Kidney tubule cell (primary cell): ENCODE measurements at regions not wholly inside any gene's neighbourhood (a gene's known extent, or its start where the extent isn't known, plus 50 kb on each side); places are given as distances from the start of the nearest gene placed in this dataset.

Source experiments
- DNase-seq: peaks from one replicate; pipeline ENCODE4 v3.0.0-alpha.2; 2018; ENCODE audit warnings: low spot score

GRCh38 chr10:78162853-78163252 is 129.2 kb downstream of the RPS24 start:
- DNase-seq: peak; percentile 57

DNA sequence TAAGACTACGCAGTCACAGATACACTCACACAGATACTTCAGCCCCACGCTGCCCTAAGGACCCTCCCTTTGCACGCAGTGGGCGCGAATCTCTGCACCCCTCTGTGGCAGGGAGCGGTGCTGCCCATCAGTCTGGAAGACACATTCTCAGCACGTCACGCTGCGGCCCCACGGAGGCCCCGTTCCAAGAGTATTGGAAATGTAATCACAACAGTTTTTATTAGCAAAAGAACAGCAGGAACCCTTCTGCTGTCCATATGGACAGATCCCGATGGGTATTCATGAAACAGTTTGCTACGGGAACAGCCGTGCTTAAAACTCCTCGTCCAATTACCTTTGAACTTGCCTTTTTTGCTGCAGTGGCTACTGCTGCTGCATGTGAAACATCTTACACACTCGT is 131.0 kb downstream of the RPS24 start:
- DNase-seq: no peak

DNA sequence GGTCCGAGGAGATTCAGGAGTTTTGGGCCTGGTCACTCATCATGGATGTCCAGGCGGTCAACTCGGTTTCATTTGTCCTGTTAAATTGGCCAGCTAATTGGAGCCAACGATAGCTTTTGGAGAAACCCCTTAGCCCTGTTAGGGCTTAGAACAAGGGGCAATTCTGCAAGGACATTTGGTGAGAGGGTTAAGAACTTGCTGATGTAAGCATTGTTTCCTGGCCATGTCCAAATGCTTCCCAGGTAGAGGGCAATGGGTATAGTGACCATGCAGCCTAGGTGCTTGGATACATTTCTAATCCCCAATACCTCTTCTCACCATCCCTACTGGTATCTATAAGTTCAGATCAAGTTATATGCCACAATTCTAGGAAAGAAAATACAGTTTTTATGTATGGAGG is 131.5 kb downstream of the RPS24 start:
- no peak for DNase-seq

DNA sequence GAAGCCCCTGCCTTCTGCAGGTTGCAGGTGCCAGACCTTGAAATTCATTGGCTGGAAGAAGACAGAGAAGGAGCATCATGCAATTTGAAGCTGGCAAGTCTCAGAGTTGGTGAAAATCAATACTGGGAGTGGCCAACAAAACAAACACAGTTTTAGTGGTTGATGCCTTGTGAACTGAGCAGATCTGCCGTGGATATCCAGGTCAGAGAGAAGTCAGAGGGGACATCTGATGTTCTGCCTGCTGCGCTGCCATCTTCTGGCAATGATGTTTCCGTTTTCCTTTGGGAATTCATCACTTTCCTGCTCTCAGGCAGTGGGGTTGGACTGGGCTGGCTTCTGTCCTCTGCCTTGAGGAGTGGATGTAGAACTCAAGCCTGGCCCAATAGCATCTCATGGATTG is 132.0 kb downstream of the RPS24 start:
- peak; percentile 17 for DNase-seq

- DNase-seq: no peak
These were observed 132.6 kb downstream of the RPS24 start for GRCh38 chr10:78166261-78166660.

DNA sequence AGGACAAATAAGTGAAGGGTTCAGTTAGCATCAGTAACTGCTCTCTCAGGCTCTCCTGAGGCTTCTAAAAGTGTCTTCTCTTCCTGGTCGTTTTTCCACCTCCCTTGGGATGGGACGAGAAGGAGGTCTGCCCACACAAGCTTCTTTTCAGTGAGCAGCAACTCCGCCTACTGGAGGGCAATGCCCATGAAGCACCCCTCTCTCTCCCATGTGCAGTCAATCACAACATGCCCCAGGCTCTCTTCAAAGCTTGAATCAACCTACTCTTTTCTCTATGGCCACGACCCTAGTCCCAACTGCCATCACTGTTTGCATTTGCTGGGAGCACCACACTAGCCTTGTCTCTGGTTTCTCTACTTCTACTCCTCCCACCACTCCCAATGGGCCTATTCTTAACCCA is 135.6 kb downstream of the RPS24 start:
- no peak for DNase-seq

DNA sequence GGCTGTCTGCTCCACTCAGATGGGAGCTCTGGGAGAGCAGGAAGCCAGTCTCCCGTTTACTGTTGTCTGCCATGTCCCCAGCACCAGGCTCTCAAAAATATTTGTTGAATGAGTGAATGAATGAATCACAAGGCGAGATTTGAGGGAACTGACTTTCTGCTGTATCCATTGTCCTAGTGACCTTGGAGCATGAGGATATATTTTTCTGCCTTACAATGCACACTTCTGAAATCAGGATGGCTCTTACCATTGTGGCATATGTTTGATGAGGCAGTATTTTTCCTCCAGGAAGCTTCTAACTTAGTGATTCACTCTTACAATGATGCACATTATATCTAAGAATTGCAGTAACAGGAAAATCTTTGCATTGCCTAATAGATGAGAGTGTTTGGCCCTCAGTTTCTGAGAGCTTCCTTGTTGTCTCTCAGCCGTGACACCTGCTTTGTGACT is 136.4 kb downstream of the RPS24 start:
- peak; percentile 73 for DNase-seq

DNA sequence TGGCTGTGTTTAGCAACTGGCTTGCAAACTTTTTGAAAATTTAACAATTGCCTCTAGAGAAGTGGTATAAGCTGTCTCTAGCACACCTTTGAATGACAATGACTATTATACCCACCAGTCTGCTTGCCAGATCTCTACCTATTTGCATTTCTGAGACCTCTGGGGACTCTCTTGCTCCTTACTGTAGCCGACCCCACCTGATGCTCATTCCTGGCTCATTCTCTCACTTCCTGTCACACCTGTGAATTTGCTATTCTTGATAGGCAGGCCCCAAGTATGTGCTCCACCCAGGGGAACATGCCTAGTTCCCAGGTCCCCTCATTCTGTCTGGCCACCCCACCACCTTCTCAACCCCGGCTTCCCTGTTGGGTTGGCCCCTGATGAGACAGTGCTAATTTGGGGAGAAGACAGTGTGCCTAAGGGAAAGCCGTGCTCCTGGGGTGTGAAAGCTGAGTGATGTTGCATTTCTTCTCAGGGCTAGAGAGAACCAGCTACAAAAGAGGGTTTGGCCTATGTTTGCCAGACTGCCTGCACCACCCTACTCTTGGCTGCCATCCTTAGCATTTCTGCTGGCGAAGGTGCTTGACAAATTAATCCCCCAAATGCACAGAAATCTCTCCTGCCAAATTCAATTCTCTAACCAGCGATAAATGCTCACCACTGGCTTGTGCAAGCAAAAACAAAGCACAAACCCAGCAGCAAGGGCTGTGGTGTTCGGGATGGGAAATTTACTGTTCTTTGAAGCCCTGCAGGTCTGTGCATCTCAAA is 138.2 kb downstream of the RPS24 start:
- DNase-seq: no peak

DNA sequence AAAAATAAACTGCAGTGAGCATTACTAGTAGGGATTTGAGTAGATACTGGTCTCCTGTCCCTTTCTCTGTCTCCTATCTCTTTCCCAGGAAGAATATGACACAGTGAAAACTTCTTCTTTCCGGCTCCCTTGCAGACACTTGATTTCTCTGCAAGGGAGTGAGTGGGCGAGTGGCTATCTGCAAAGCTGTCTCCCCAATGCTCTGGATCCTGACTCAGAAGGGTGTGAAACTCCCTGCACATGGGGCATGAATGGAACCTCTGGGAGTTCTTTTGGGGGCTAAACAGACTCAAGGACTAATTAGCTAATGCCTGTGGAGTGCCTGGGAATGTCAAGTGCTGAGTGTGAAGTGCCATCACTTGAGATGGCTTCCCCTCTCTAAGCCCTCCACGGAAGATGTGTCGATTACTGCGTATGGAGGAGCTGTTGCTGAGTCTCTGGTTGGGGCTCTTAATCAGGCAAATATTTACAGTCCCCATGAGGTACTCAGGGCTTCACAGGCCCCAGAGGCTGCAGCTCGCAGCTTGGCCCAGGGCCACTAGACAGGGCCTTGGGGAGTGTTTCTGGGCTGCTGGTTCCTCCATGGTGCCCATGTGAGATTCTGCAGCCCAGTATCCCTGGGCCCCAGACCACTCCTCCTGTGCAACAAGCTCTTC is 139.8 kb downstream of the RPS24 start:
- DNase-seq: no peak

GRCh38 chr10:78175444-78176015 is 141.9 kb downstream of the RPS24 start:
- no peak for DNase-seq

DNA sequence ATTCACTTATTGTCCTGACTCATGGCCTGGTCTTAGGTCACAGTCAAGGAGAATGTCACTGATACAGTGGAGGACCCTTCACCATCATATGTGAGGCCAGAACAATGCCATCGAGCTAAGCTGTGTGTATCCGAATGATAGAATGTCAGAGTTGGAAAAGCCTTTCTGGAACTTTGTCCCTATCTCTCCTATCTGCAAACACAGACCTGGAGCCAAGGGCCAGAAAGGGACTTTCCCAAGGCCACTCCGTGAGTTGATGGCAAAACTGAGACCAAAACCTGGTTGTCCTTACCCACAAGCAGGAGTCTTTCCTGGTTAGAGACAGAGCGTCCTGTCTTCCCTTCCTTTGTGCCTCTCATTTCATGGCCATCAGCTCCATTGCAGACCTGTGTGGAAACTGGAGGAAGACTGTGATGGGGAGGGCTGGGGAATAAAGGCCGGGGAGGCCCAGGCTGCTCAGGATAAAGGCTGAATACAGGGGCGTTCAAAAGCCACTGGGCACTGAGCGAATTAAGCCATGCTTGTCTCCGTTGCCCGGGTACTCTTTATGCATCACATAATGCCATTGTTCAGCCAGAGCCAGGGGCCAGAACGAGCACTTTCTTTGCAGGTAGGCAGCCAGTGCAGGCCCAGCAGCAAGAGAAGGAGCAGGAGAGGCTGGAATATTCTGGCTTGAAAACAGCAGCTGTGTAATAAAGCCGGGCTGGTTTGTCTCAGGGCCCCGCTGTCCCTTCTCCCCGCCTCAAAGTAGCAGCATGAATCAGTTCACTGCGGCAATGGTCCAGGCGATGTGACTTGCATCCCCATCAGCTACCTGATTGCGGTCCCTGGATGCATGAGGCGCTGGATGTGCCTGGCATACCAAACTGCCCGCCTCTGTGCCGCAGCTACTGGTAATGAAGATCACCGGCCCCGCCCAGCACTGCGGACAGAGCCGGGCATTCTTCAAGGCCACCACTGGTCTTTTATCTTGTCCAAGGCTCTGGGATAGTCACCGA is 143.0 kb downstream of the RPS24 start:
- DNase-seq: no peak

GRCh38 chr10:78177491-78178185 is 144.0 kb downstream of the RPS24 start:
- no peak for DNase-seq

DNA sequence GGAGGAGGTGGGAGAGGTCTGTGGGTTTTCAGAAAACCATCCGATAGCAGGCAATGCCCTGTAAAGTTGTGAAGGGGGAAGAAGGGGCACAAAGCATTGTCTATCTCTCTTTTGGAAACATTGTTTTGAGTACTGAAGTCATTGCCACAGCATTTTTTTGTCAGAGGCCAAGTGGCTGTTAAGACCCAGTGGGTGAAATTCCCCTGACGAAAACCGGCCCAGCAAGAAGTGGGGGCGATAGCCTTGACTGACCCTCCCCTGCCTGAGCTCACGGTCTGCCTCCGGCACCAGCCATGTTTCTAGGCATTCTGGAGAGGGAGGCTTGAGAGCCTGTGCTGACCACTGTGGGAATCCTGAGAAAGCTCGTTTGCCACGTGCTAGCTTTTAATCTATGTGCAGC is 144.7 kb downstream of the RPS24 start:
- no peak for DNase-seq

- DNase-seq: peak; percentile 10
These were observed 145.3 kb downstream of the RPS24 start for GRCh38 chr10:78178940-78179339.

DNA sequence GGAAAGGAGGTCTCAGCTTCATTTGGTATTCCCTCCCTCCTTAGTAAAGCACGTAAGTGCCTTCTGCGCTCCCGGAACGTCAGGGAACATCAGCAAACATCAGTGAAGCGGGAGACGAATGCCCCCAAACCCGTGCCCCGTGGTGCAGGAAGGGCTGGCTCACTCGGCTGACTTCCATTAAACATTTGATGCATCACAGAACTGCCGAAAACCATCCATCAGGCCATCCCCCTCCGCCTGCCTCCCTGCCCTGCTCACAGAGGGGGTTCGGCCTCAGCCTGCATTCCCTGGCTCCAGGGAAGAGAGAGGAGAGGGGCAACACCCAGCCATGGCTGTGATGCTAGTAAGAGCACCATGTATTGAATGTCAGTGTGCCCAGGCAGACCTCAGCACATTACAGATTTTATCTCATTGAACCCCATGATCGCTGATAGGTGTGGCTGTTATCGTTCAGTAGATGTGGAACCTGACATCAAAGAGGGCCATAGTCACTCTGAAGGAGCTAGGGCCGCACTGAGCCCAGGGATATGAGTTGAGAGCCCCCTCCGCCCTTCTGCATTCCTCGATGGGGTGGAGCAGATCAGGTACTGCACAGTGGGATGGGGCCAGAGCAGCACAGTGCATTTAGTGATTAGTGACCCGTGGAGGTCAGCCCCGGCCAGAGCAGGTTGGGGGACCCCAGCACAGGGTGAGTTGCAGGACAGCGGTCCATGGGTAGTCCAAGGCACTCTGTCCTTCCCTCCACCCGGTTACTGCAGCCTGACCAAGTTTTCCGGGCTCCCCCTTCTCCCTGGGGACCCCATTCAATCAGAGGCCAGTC is 146.4 kb downstream of the RPS24 start:
- DNase-seq: no peak

GRCh38 chr10:78181381-78182055 is 147.9 kb downstream of the RPS24 start:
- no peak for DNase-seq

- DNase-seq: no peak
These were observed 149.2 kb downstream of the RPS24 start for GRCh38 chr10:78182841-78183240.

DNA sequence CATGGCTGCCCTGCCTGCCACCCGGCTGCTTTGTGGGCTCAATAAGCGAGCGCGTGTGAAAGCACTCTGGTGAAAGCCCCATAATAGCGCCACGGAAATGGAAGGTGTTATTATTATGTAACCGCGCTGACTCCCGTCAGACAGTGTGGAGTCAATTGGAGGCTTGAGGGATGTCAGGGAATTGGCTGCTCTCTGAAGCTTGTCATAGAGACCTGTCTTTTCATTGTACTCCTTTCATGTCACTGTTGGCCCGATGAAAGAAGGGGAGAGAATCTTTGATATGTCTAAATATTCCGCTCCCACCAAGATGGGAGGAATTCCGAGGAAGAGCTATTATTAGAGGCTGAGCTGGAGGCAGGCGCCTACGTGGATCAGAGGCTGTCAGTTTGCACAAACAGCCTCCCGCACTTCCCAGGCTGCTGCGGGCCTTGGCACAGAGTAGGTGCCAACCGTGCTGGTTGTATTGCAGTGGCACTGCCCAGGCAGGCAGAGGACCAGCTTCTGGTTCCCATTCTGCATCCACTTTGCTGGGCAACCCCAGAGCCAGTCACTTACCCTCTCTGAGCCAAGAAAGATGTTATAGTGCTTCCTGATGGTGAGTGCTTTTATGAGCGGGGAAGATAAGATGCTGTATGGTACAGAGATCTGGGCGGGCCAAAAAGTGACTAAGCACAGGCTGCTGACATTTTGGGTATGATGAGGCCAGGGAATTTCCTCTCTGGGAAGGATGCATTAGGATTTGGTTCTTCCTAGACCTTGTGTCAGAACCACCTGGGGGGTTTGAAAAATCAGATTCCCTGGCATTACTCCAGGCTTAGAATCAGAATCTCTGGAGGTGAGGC is 151.4 kb downstream of the RPS24 start:
- DNase-seq: no peak

DNA sequence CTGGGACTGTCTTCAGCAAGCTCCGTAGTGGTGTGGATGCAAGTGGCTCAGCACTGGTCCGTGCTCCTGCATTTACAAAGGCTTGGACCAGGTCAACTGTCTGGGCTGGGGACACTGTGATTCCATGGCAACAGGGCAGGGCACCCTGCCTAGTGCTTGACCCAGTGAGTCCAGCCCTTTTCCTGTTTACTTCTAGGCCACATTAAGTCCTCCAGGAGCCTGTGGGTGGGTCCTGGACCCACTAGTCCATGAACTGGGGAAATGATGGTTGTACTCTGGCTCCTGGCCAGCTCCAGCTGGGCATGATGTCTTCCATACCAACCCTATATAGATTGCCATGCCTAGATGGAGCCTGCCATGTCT is 152.0 kb downstream of the RPS24 start:
- peak; percentile 43 for DNase-seq
